DOHH2 (cell line): ENCODE measurements at regions not wholly inside any gene's neighbourhood (a gene's known extent, or its start where the extent isn't known, plus 50 kb on each side); places are given as distances from the start of the nearest gene placed in this dataset.

Source experiments
- EZH2phosphoT487 ChIP-seq: fragments of 200-600 bp; sonication (generic); IDR thresholded peaks from 2 replicates; pipeline ENCODE4 v1.6.1; 2017; ENCODE audit warnings: borderline replicate concordance, mild to moderate bottlenecking, antibody characterized with exemption, low read length, moderate library complexity, mixed read lengths
- TF ChIP-seq, protein P1 (sequence below): fragments of 200-600 bp; sonication (generic); IDR thresholded peaks from one replicate; pipeline ENCODE4 v1.5.1; 2014; ENCODE audit warnings: antibody characterized with exemption, mild to moderate bottlenecking, low read depth, low read length; ENCODE audit not compliant: poor library complexity, severe bottlenecking

GRCh38 chrX:40459571-40460158 lies 121.1 kb upstream of the ATP6AP2 start:
- TF ChIP-seq, protein P1, sequence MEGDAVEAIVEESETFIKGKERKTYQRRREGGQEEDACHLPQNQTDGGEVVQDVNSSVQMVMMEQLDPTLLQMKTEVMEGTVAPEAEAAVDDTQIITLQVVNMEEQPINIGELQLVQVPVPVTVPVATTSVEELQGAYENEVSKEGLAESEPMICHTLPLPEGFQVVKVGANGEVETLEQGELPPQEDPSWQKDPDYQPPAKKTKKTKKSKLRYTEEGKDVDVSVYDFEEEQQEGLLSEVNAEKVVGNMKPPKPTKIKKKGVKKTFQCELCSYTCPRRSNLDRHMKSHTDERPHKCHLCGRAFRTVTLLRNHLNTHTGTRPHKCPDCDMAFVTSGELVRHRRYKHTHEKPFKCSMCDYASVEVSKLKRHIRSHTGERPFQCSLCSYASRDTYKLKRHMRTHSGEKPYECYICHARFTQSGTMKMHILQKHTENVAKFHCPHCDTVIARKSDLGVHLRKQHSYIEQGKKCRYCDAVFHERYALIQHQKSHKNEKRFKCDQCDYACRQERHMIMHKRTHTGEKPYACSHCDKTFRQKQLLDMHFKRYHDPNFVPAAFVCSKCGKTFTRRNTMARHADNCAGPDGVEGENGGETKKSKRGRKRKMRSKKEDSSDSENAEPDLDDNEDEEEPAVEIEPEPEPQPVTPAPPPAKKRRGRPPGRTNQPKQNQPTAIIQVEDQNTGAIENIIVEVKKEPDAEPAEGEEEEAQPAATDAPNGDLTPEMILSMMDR, result no peak
- TF ChIP-seq EZH2phosphoT487, result no peak
